Mucosa of descending colon (tissue), 3 donors: ENCODE measurements at regions not wholly inside any gene's neighbourhood (a gene's known extent, or its start where the extent isn't known, plus 50 kb on each side); places are given as distances from the start of the nearest gene placed in this dataset.

Experiments
- ATAC-seq: fragments of 200-7000 bp; cut with Tn5 transposase; one replicate; pipeline ENCODE4 v1.9.1; 2020; ENCODE audit warnings: mild to moderate bottlenecking, moderate library complexity
- DNase-seq, 3 donors: peaks; one replicate each; pipeline ENCODE4 v3.0.0-alpha.2; 2020
- H3K36me3 ChIP-seq: fragments of 200-600 bp; one replicate; pipeline ENCODE4 v1.8.0; 2021; ENCODE audit warnings: low read depth, mild to moderate bottlenecking
- H3K4me1 ChIP-seq: fragments of 200-600 bp; one replicate; pipeline ENCODE4 v1.8.0; 2021; ENCODE audit warnings: low read depth, mild to moderate bottlenecking
- H3K4me3 ChIP-seq: fragments of 200-600 bp; one replicate; pipeline ENCODE4 v1.8.0; 2021; ENCODE audit warnings: mild to moderate bottlenecking
- H3K9me3 ChIP-seq: fragments of 200-600 bp; one replicate; pipeline ENCODE4 v1.8.0; 2021; ENCODE audit warnings: mild to moderate bottlenecking
- CTCF ChIP-seq: fragments of 200-600 bp; IDR thresholded peaks from one replicate; pipeline ENCODE4 v1.8.0; 2022; ENCODE audit warnings: antibody characterized with exemption, mild to moderate bottlenecking
- intact Hi-C, 2 donors: fragments of 100-400 bp; cut with DNase I in 1 of 2; cut with micrococcal nuclease in 1 of 2; formaldehyde crosslinking; loops; one replicate each; pipeline versions ENCODE4 v1.11.0 to v1.11.1; 2022; cut with DNase I, micrococcal nuclease
- donor health status: DM: no; HTN: no; CAD: no; lungs with moderate emphysema.
- donor health status: DM: no; HTN: no; CAD: no.
- donor health status: DM: no; HTN: yes; CAD: no.

- Histone ChIP-seq H3K9me3 (no peaks in the 10 kb centered on the region), H3K4me3 (no peak overlapping the region), H3K36me3 (no peaks in the 10 kb centered on the region), H3K4me1 (no peaks in the 10 kb centered on the region)
- no peak for TF ChIP-seq CTCF
- ATAC-seq (no peak), DNase-seq (no peak)
- intact Hi-C loops, result no loop called here
Measured at GRCh38 chr12:41699658-41700057, 445.0 kb downstream of the GXYLT1 start.

GRCh38 chr12:41697161-41697560 is 447.5 kb downstream of the GXYLT1 start:
- TF ChIP-seq CTCF, result no peak
- intact Hi-C loops, result no loop called here
- no peak for ATAC-seq

GRCh38 chr12:41684997-41685396 is 459.7 kb downstream of the GXYLT1 start:
- intact Hi-C loops, result no loop called here
- Histone ChIP-seq H3K9me3 (no peaks in the 10 kb centered on the region), H3K4me1 (no peaks in the 10 kb centered on the region), H3K4me3 (no peak overlapping the region), H3K36me3 (no peaks in the 10 kb centered on the region)
- no peak for DNase-seq
- ATAC-seq, result no peak
- no peak for TF ChIP-seq CTCF

More at GRCh38 chr12:41697161-41697560, 447.5 kb downstream of the GXYLT1 start:
- Histone ChIP-seq H3K4me3 (no peak overlapping the region), H3K36me3 (no peaks in the 10 kb centered on the region), H3K4me1 (no peaks in the 10 kb centered on the region), H3K9me3 (no peaks in the 10 kb centered on the region)
- DNase-seq, result no peak

GRCh38 chr12:41683513-41684240 is 461.0 kb downstream of the GXYLT1 start:
- H3K36me3 ChIP-seq, result no peaks in the 10 kb centered on the region
- no peak for TF ChIP-seq CTCF
- no peaks in the 10 kb centered on the region for H3K9me3 ChIP-seq
- H3K4me1 ChIP-seq, result no peaks in the 10 kb centered on the region
- no peak overlapping the region for H3K4me3 ChIP-seq
- intact Hi-C loops, result no loop called here
- DNase-seq (no peak), ATAC-seq (no peak)

GRCh38 chr12:41683023-41683422 is 461.7 kb downstream of the GXYLT1 start:
- H3K36me3 ChIP-seq, result no peaks in the 10 kb centered on the region
- DNase-seq (no peak), ATAC-seq (no peak)
- no peaks in the 10 kb centered on the region for H3K4me1 ChIP-seq
- no peak for TF ChIP-seq CTCF
- intact Hi-C loops, result no loop called here
- H3K9me3 ChIP-seq, result no peaks in the 10 kb centered on the region
- no peak overlapping the region for H3K4me3 ChIP-seq

GRCh38 chr12:41681898-41682297 is 462.8 kb downstream of the GXYLT1 start:
- DNase-seq (no peak), ATAC-seq (no peak)
- Histone ChIP-seq H3K36me3 (no peaks in the 10 kb centered on the region), H3K4me1 (no peaks in the 10 kb centered on the region), H3K9me3 (no peaks in the 10 kb centered on the region), H3K4me3 (no peak overlapping the region)
- no peak for TF ChIP-seq CTCF
- intact Hi-C loops, result no loop called here
